Astrocyte (in vitro differentiated cells and primary cell): ENCODE measurements at regions not wholly inside any gene's neighbourhood (a gene's known extent, or its start where the extent isn't known, plus 50 kb on each side); places are given as distances from the start of the nearest gene placed in this dataset.
"Not testable (repeated sequence)": the region's sequence is repeated elsewhere in the genome, so short reads cannot be mapped to it uniquely, and the experiment has no call there.

Experiments used
- DNase-seq: peaks from one replicate; pipeline ENCODE4 v3.0.0-alpha.2; 2010; ENCODE audit warnings: low read depth
- FAIRE-seq: peaks from 2 replicates; lab custom pipeline; 2011; peaks lifted over from hg19 to GRCh38; lab: Jason Lieb, UNC
- H2AFZ ChIP-seq: 2 replicates; pipeline ENCODE4 v1.6.0; 2012; ENCODE audit warnings: low read depth, low read length, inconsistent platforms
- H3K27ac ChIP-seq: 2 replicates; pipeline ENCODE4 v1.5.1; 2011; ENCODE audit warnings: low read depth, low read length, inconsistent platforms
- H3K27me3 ChIP-seq: 2 replicates; pipeline ENCODE4 v1.6.0; 2011; ENCODE audit warnings: low read length, inconsistent platforms; ENCODE audit not compliant: insufficient read depth
- H3K36me3 ChIP-seq: 2 replicates; pipeline ENCODE4 v1.5.1; 2011; ENCODE audit warnings: low read length, inconsistent platforms; ENCODE audit not compliant: insufficient read depth
- H3K4me1 ChIP-seq: 2 replicates; pipeline ENCODE4 v1.5.1; 2011; ENCODE audit warnings: low read length, inconsistent platforms; ENCODE audit not compliant: insufficient read depth
- H3K4me2 ChIP-seq: 2 replicates; pipeline ENCODE4 v1.6.0; 2012; ENCODE audit warnings: low read length, inconsistent platforms
- H3K4me3 ChIP-seq: 2 replicates; pipeline ENCODE4 v1.5.1; 2011; ENCODE audit warnings: low read depth, mild to moderate bottlenecking, low read length, inconsistent platforms; ENCODE audit not compliant: insufficient read depth
- H3K79me2 ChIP-seq: 2 replicates; pipeline ENCODE4 v1.6.0; 2012; ENCODE audit warnings: mild to moderate bottlenecking, low read length, inconsistent platforms; ENCODE audit not compliant: insufficient read depth
- H3K9ac ChIP-seq: 2 replicates; pipeline ENCODE4 v1.6.0; 2012; ENCODE audit warnings: mild to moderate bottlenecking, low read length, inconsistent platforms
- H3K9me3 ChIP-seq: 2 replicates; pipeline ENCODE4 v1.5.1; 2012; ENCODE audit warnings: low read depth, mild to moderate bottlenecking, low read length, inconsistent platforms; ENCODE audit not compliant: insufficient read depth
- H4K20me1 ChIP-seq: 2 replicates; pipeline ENCODE4 v1.6.0; 2012; ENCODE audit warnings: low read length, inconsistent platforms; ENCODE audit not compliant: insufficient read depth
- H3K27ac Mint-ChIP-seq: one replicate; pipeline ENCODE4 v1.8.0; 2021; ENCODE audit warnings: mild to moderate bottlenecking, mixed read lengths; ENCODE audit not compliant: unreplicated experiment
- H3K27me3 Mint-ChIP-seq: one replicate; pipeline ENCODE4 v1.8.0; 2021; ENCODE audit warnings: low read depth, mixed read lengths; ENCODE audit not compliant: unreplicated experiment
- H3K36me3 Mint-ChIP-seq: one replicate; pipeline ENCODE4 v1.8.0; 2021; ENCODE audit warnings: low read depth, mixed read lengths; ENCODE audit not compliant: unreplicated experiment
- H3K4me1 Mint-ChIP-seq: one replicate; pipeline ENCODE4 v1.8.0; 2021; ENCODE audit warnings: low read depth, mixed read lengths; ENCODE audit not compliant: unreplicated experiment
- H3K4me3 Mint-ChIP-seq: one replicate; pipeline ENCODE4 v1.8.0; 2021; ENCODE audit warnings: mild to moderate bottlenecking, moderate library complexity, mixed read lengths; ENCODE audit not compliant: unreplicated experiment
- H3K9me3 Mint-ChIP-seq: one replicate; pipeline ENCODE4 v1.8.0; 2021; ENCODE audit warnings: mild to moderate bottlenecking, mixed read lengths; ENCODE audit not compliant: unreplicated experiment

DNA sequence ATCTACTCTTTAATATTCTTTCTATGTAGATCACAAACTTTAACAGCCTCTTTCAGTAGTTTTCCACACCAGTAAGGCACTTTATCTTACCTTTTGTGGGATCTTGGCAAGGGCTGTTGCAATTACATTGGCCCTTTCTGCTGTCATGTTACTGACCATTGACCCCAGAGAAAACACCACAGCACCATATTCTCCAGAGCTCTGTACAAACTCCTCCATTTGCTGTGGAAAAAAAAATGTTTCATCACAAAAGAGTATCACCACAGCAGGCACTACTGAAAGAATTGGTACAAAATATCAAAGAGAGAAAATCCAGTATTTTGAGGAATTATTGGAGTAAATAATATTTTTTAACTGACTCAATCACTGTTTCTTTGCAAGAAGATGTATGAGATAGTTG lies 62.3 kb upstream of the UGT2A3 start:
- H3K4me3 ChIP-seq, H3K79me2 ChIP-seq, H3K4me1 ChIP-seq, H3K9ac ChIP-seq, H3K4me2 ChIP-seq, H3K9me3 ChIP-seq, DNase-seq, H2AFZ ChIP-seq, H3K27me3 ChIP-seq, H3K27ac ChIP-seq, H3K36me3 ChIP-seq, FAIRE-seq, H3K36me3 Mint-ChIP-seq, H4K20me1 ChIP-seq, H3K27ac Mint-ChIP-seq, H3K9me3 Mint-ChIP-seq, H3K27me3 Mint-ChIP-seq, H3K4me3 Mint-ChIP-seq, H3K4me1 Mint-ChIP-seq: not testable (repeated sequence)

- FAIRE-seq, H3K4me3 Mint-ChIP-seq, H3K4me1 ChIP-seq, H3K9me3 ChIP-seq, H3K36me3 ChIP-seq, H3K27ac Mint-ChIP-seq, H3K79me2 ChIP-seq, H2AFZ ChIP-seq, H3K36me3 Mint-ChIP-seq, H3K27me3 Mint-ChIP-seq, H3K4me1 Mint-ChIP-seq, H3K27me3 ChIP-seq, H3K27ac ChIP-seq, DNase-seq, H4K20me1 ChIP-seq, H3K4me3 ChIP-seq, H3K9me3 Mint-ChIP-seq, H3K4me2 ChIP-seq, H3K9ac ChIP-seq: not testable (repeated sequence)
Measured at GRCh38 chr4:69017986-69018385, 66.4 kb upstream of the UGT2A3 start.

DNA sequence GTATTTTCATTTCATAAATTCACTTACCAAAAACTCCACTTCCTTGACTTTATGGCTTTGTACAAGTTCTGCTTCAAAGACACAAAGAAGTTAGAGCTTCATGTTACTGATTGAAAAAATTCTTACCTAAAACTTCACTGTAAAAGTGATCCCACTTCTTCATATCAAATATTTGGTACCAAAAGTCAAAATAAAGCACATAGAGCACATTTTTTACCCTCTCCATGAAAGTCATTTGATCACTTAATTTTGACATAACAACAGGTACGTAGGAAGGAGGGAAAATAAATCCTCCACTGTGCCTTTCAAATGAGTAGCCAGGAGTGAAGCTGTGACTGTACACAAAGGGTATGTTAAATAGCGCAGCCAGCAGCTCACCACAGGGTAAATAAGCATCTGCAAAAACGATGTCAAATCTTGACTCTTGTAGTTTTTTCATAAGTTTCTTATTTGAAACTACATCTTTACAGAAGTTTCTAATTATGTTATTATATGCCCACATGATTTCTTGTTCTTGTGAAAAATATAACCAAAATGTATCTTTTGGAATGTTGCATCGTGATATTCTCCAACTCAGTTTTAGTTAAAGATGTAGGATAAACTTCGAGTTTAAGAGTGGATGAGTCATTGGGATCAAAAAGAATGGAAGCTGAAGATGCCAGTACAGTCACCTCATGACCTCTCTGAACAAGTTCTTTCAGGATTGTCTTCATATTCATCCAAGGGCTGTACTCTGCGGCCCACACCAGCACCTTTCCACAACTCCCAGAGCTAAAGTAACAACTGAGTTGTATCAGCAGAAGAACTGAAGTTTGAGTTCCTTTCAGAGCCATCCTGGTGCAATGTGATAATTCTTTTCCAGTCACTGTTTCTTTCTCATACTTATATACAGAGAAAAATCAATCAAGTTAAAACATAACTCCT lies 68.2 kb upstream of the UGT2A3 start:
- H3K9me3 Mint-ChIP-seq, DNase-seq, H3K9ac ChIP-seq, H2AFZ ChIP-seq, H3K4me3 Mint-ChIP-seq, H3K27ac ChIP-seq, H3K27me3 ChIP-seq, H3K9me3 ChIP-seq, H3K4me2 ChIP-seq, H3K36me3 ChIP-seq, H4K20me1 ChIP-seq, H3K36me3 Mint-ChIP-seq, H3K4me1 ChIP-seq, H3K27me3 Mint-ChIP-seq, FAIRE-seq, H3K4me1 Mint-ChIP-seq, H3K79me2 ChIP-seq, H3K4me3 ChIP-seq: not testable (repeated sequence)
- peak overlapping the region; percentile 38 for H3K27ac Mint-ChIP-seq

GRCh38 chr4:69020462-69020807 lies 68.8 kb upstream of the UGT2A3 start:
- H3K4me1 ChIP-seq, FAIRE-seq, H3K4me3 ChIP-seq, H3K36me3 Mint-ChIP-seq, H3K27me3 ChIP-seq, H3K36me3 ChIP-seq, H3K9ac ChIP-seq, H3K4me1 Mint-ChIP-seq, H3K27me3 Mint-ChIP-seq, H3K9me3 ChIP-seq, H3K79me2 ChIP-seq, H3K27ac Mint-ChIP-seq, H3K9me3 Mint-ChIP-seq, DNase-seq, H3K27ac ChIP-seq, H3K4me2 ChIP-seq, H3K4me3 Mint-ChIP-seq, H4K20me1 ChIP-seq, H2AFZ ChIP-seq: not testable (repeated sequence)
